ENCODE measurements at regions not wholly inside any gene's neighbourhood (a gene's known extent, or its start where the extent isn't known, plus 50 kb on each side); places are given as distances from the start of the nearest gene placed in this dataset.

- TF ChIP-seq CTCF (conservative IDR thresholded peaks at IDR 0.05; ENCODE audit: low read length) (no peak), EZH2phosphoT487 (IDR thresholded peaks at IDR 0.05; ENCODE audit: borderline replicate concordance, low read depth, low read length) (no peak)
Observed at GRCh38 chr4:123230061-123230460, 166.5 kb upstream of the SPRY1 start.

All from OCI-LY7 (cell line).